ENCODE measurements at regions not wholly inside any gene's neighbourhood (a gene's known extent, or its start where the extent isn't known, plus 50 kb on each side); places are given as distances from the start of the nearest gene placed in this dataset.

DNA sequence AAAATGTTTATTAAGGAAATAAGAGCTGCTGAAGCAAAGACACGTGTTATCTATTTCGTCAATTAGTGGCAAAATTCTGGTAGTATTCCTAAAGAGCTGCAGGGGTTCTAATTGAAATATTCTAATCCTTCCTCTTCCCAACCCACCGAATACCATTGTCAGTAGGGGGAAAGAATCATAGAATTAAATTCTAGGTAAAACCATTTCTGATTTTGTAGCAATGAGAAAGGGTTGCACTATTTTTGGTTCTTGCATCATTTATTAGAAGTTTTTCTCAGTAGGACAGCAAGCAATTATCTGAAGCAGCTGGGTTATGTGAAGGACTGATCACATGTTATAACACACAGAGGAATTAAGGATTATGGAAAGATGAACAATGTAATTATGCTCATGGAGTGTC is 80.3 kb upstream of the SEMA6A start:
- TF ChIP-seq CTCF (IDR thresholded peaks at IDR 0.05) (no peak), ZNF121 (CRISPR knock-in tag; IDR thresholded peaks at IDR 0.05) (no peak), ZNF423 (CRISPR knock-in tag; IDR thresholded peaks at IDR 0.05) (no peak), FOXK1 (CRISPR knock-in tag; IDR thresholded peaks at IDR 0.05) (no peak), KAT7 (CRISPR knock-in tag; IDR thresholded peaks at IDR 0.05; ENCODE audit: borderline replicate concordance) (no peak), NFYB (CRISPR knock-in tag; conservative IDR thresholded peaks at IDR 0.05; ENCODE audit: low read depth) (no peak), SMAD3 (CRISPR knock-in tag; IDR thresholded peaks at IDR 0.05; ENCODE audit: borderline replicate concordance) (no peak), ZNF219 (CRISPR knock-in tag; IDR thresholded peaks at IDR 0.05; ENCODE audit: borderline replicate concordance) (no peak), USF2 (CRISPR knock-in tag; IDR thresholded peaks at IDR 0.05) (no peak), ESRRA (CRISPR knock-in tag; IDR thresholded peaks at IDR 0.05; ENCODE audit: borderline replicate concordance) (no peak), CBFB (CRISPR knock-in tag; IDR thresholded peaks at IDR 0.05; ENCODE audit: low read depth) (no peak)
- TF ChIP-seq, protein P1, sequence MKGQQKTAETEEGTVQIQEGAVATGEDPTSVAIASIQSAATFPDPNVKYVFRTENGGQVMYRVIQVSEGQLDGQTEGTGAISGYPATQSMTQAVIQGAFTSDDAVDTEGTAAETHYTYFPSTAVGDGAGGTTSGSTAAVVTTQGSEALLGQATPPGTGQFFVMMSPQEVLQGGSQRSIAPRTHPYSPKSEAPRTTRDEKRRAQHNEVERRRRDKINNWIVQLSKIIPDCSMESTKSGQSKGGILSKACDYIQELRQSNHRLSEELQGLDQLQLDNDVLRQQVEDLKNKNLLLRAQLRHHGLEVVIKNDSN (CRISPR knock-in tag; IDR thresholded peaks at IDR 0.05) = no peak
- TF ChIP-seq, protein P2, sequence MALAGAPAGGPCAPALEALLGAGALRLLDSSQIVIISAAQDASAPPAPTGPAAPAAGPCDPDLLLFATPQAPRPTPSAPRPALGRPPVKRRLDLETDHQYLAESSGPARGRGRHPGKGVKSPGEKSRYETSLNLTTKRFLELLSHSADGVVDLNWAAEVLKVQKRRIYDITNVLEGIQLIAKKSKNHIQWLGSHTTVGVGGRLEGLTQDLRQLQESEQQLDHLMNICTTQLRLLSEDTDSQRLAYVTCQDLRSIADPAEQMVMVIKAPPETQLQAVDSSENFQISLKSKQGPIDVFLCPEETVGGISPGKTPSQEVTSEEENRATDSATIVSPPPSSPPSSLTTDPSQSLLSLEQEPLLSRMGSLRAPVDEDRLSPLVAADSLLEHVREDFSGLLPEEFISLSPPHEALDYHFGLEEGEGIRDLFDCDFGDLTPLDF (CRISPR knock-in tag; IDR thresholded peaks at IDR 0.05) = no peak
